Astrocyte of the cerebellum (primary cell): ENCODE measurements at regions not wholly inside any gene's neighbourhood (a gene's known extent, or its start where the extent isn't known, plus 50 kb on each side); places are given as distances from the start of the nearest gene placed in this dataset.

Source experiments
- DNase-seq: peaks from one replicate; pipeline ENCODE4 v3.0.0-alpha.2; 2011; ENCODE audit warnings: low read depth
- H3K4me3 ChIP-seq: 2 replicates; pipeline ENCODE4 v1.5.1; 2011; ENCODE audit warnings: mild to moderate bottlenecking, low read depth, low read length, moderate library complexity
- CTCF ChIP-seq: IDR thresholded peaks from 2 replicates; pipeline ENCODE4 v1.5.1; 2012; ENCODE audit warnings: low read length, low read depth, moderate library complexity, mild to moderate bottlenecking; ENCODE audit errors: missing control alignments
- in situ Hi-C: cut with HindIII; loops from 2 replicates; pipeline ENCODE4 v1.10.0; 2017; ENCODE audit warnings: low sequenced_read_pairs

DNA sequence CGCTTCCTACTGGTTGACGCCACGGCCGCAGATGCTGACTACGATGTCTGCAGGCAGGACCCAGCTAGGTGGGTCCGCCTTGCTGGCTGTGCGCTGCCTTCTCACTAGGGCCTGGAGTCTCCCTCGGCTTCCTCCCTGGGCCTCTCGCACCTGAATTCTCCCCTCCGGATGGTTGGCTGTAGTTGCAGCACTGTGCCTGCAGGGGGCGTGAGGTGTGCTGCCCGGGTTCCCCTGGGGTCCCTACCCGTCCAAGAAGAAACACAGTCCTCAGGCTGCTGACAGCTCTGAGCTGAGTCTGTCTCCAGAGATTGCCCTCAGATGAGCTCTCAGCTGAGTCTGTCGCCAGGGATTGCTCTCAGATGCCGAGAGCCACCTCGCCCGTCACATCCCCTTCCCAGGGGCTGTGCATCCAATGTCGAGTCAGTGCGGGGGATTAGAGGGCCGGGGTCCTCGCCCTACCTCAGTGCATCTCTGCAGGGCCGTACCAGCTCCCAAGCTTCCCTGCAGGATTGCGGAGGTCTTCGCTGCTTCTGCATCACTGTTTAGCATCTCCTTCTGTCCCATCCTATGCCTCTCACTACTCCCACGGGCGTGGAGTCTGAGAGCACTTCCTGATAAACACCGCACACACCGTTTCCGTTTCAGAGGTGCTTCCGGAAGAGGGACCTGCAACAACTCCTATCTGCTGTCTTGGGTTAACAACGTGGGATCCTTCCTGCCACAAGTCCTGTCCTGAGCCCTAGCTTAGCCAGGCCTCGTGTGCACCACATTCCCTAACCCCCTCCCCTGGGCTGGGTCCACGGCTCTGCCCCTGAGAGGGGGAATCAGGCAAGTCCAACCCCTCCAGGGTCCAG lies 196.9 kb downstream of the CSNK2A3 start:
- in situ Hi-C loops: no loop called here
- DNase-seq: no peak
- TF ChIP-seq CTCF: peak; percentile 39
- H3K4me3 ChIP-seq: no peak overlapping the region

GRCh38 chr11:11152877-11153276 lies 200.2 kb downstream of the CSNK2A3 start:
- no peak for TF ChIP-seq CTCF
- no peak for DNase-seq
- no peak overlapping the region for H3K4me3 ChIP-seq
- in situ Hi-C loops: no loop called here

GRCh38 chr11:11149671-11150459 lies 203.2 kb downstream of the CSNK2A3 start:
- no peak for DNase-seq
- TF ChIP-seq CTCF: no peak
- in situ Hi-C loops: no loop called here
- no peak overlapping the region for H3K4me3 ChIP-seq

- TF ChIP-seq CTCF: no peak
- no peak for DNase-seq
- in situ Hi-C loops: no loop called here
Measured at GRCh38 chr11:11148596-11148995, 204.5 kb downstream of the CSNK2A3 start.

GRCh38 chr11:11148104-11148509 lies 204.9 kb downstream of the CSNK2A3 start:
- H3K4me3 ChIP-seq: no peak overlapping the region
- peak; percentile 73 for DNase-seq
- peak; percentile 43 for TF ChIP-seq CTCF
- in situ Hi-C loops: no loop called here

More at GRCh38 chr11:11148596-11148995, 204.5 kb downstream of the CSNK2A3 start:
- H3K4me3 ChIP-seq: no peak overlapping the region

- H3K4me3 ChIP-seq: no peak overlapping the region
- in situ Hi-C loops: no loop called here
- no peak for DNase-seq
- no peak for TF ChIP-seq CTCF
Measured at GRCh38 chr11:11146830-11147229, 206.2 kb downstream of the CSNK2A3 start.
